ENCODE measurements at regions not wholly inside any gene's neighbourhood (a gene's known extent, or its start where the extent isn't known, plus 50 kb on each side); places are given as distances from the start of the nearest gene placed in this dataset.

DNA sequence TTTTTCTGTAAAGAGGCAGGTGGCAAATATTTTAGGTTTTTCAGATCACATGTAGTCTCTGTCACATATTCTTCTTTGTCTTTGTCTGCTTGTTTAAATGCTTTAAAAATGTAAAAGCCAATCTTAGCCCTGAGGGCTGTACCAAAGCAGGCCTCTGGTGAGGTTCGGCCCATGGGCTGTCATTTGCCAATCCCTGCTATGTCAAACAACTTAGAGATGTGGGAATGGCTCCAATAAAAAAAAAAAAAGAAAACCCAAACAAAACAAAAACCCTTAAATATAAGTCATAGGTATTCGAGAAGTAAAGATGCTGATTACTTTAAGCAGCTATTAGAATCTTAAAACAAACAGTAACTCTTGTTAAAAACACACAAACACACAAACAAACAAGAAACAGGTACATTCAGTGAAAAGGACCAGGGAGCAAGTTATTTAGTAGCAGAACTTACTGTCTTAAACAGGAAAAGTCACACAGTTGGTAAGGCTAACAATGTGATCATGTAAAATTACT is 61.4 kb upstream of the NAMPT start:
- TF ChIP-seq, protein P1, sequence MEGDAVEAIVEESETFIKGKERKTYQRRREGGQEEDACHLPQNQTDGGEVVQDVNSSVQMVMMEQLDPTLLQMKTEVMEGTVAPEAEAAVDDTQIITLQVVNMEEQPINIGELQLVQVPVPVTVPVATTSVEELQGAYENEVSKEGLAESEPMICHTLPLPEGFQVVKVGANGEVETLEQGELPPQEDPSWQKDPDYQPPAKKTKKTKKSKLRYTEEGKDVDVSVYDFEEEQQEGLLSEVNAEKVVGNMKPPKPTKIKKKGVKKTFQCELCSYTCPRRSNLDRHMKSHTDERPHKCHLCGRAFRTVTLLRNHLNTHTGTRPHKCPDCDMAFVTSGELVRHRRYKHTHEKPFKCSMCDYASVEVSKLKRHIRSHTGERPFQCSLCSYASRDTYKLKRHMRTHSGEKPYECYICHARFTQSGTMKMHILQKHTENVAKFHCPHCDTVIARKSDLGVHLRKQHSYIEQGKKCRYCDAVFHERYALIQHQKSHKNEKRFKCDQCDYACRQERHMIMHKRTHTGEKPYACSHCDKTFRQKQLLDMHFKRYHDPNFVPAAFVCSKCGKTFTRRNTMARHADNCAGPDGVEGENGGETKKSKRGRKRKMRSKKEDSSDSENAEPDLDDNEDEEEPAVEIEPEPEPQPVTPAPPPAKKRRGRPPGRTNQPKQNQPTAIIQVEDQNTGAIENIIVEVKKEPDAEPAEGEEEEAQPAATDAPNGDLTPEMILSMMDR (IDR thresholded peaks at IDR 0.05; ENCODE audit: low read length), result no peak
- no peak for TF ChIP-seq EZH2 (IDR thresholded peaks at IDR 0.05; ENCODE audit: borderline replicate concordance, low read length)
